GM18951 (cell line): ENCODE measurements at regions not wholly inside any gene's neighbourhood (a gene's known extent, or its start where the extent isn't known, plus 50 kb on each side); places are given as distances from the start of the nearest gene placed in this dataset.

Source experiments
- POLR2A ChIP-seq: IDR thresholded peaks from 4 replicates; pipeline ENCODE4 v1.6.1; 2011; ENCODE audit warnings: mild to moderate bottlenecking; ENCODE audit not compliant: insufficient read length, insufficient read depth; ENCODE audit errors: extremely low read depth
- in situ Hi-C: fragments of 300-500 bp; cut with MboI; formaldehyde crosslinking; loops from one replicate; pipeline ENCODE4 v1.12.0; 2022; ENCODE audit warnings: low sequenced_read_pairs, mixed read lengths, inconsistent platforms; ENCODE audit not compliant: unreplicated experiment

DNA sequence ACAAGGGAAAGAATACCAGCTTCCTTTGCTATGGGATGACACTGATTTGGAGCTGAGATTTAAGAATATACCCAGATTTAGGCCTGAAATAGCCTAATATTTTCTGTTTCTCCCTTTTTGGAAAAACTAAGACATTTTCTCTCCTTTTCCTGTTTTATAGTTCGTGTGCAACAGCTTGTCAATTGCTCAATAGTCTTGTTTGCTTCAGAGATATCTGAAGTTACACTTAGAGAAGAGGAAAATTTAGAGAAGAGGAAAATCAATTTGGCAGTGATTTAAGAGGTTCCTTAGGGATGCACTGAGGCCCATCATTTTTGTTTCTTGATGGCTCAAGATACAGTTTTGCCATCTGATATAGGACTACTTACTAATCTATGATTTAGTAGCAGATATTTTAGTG lies 398.6 kb downstream of the RFPL4B start:
- in situ Hi-C loops: no loop called here
- TF ChIP-seq POLR2A: no peak

- in situ Hi-C loops: no loop called here
- no peak for TF ChIP-seq POLR2A
Measured at GRCh38 chr6:112749673-112750072, 402.5 kb downstream of the RFPL4B start.

DNA sequence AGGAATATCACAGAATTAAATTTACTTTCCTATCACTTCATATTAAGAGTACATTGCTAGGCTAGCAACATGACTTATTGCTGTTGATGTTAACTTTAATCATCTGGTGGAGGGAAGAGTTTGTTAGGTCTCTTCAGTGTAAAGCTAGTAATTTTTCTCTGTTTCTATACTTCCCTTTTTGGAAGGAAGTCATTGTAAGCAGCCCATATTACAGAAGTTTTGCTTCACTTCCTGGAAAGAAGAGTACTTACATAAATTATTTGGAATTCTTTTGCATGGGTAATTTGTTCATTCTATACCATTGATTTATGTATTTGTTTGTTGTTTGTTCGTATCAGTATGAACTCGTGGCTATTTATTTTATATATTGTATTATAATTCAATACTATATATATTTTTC lies 405.2 kb downstream of the RFPL4B start:
- no peak for TF ChIP-seq POLR2A
- in situ Hi-C loops: no loop called here

DNA sequence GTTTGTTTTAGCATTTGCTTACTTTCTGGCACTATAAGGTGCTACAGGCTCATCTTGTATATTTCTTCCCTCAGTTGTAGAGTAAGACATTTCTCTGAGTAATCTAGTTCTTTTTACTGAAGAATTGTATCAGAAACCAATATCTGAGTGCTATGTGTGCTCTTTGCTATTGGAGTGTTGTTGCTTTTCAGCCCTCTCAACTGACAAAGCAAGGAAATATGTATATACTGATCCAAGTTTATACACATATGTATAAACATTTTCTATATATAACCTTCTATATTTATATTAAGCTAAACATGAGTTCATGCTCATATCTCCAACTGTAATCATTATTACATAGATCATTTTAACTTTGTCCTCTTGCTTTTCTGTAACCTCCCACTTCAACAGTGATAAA lies 405.7 kb downstream of the RFPL4B start:
- in situ Hi-C loops: no loop called here
- TF ChIP-seq POLR2A: no peak

DNA sequence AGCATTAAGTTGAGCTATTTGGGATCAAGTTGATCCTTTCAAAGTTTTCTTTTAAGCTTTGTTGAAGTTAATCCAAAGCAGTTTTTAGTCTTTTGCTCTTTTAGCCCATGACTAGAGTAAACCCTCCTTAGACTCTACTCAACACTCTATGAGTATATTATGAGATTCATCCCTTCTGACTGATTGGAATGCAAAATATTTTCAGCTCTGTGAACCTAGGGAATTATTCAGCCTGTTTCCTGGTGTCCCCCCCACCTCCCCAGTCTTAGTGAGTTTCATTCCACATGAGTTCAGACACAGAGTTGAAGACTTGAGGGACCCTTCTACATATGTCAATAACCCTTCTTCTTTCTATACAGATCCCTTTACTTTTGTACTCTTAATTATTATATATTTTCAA lies 413.7 kb downstream of the RFPL4B start:
- in situ Hi-C loops: no loop called here
- TF ChIP-seq POLR2A: no peak

DNA sequence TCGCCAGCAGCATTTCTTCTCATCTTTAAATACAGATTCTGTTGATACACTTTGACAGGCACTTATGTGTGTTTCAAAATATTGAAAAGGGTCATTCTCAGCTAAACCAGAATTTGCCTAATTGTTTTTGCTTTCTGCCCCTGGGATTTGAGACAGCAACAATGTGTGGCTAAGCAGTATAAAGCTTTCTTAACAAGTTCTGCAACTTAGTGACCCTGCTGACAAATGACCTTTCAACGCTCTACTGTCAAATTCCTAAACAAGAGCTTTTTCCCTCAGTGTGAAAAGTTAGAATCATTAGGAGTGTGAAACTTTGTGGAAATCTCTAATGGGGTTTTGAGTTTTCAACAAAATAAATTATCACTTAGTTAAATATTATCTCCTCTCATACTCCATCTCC lies 414.6 kb downstream of the RFPL4B start:
- in situ Hi-C loops: no loop called here
- TF ChIP-seq POLR2A: no peak

- in situ Hi-C loops: no loop called here
- TF ChIP-seq POLR2A: no peak
Measured at GRCh38 chr6:112764377-112764776, 417.2 kb downstream of the RFPL4B start.

- no peak for TF ChIP-seq POLR2A
- in situ Hi-C loops: no loop called here
Measured at GRCh38 chr6:112770308-112770707, 423.2 kb downstream of the RFPL4B start.

DNA sequence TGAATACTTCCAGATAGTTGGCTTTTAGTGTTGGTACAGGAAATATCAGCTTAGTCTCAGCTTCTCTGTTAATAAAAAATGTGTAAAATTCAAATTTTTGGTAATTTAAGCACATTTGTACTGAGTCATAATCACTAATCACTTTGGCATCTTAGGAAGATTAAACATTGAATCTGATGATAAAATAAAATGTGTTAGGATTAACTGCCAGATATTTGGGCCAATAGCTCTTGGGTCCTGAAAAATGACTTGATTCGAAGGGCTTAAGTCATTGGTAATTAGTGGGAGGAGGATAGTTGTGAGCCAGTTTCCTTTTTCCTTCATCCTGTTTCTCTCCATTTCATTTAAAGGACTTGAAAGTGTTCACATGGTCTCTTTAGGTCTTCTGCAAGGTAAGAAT lies 426.1 kb downstream of the RFPL4B start:
- in situ Hi-C loops: no loop called here
- TF ChIP-seq POLR2A: no peak

GRCh38 chr6:112774319-112774718 lies 427.2 kb downstream of the RFPL4B start:
- in situ Hi-C loops: no loop called here

DNA sequence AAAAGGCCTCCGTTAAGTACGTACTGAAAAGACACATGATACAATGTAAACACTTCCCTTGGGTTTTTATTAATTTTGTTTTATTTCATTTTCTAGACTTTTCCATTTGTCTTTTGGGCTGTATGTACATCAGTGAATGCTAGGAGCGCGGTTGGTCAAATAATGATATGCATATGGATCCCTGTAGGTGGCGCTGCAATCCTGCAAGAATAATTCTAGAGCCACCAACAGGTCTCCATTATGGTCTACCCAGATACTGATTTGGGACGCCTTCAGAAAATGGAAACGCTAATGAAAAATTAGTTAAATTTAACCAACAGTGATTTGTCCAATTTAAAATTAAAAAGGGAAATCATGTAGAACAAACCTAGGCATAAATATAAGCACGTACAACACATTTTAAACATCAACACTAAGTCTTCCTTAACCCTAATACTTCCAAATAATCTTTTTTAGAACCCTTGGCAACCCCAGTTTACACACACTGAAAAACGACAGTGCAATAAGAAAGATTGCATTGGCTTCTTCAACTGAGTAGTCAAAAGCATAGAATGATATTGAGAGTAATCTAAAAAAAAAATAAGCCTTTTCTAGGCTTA lies 433.5 kb downstream of the RFPL4B start:
- in situ Hi-C loops: loop anchor here (25.0 kb wide), 1 partner anchor 1132 kb away; no protein-coding TSS in a partner anchor
- no peak for TF ChIP-seq POLR2A

More at GRCh38 chr6:112774319-112774718, 427.2 kb downstream of the RFPL4B start:
- no peak for TF ChIP-seq POLR2A

DNA sequence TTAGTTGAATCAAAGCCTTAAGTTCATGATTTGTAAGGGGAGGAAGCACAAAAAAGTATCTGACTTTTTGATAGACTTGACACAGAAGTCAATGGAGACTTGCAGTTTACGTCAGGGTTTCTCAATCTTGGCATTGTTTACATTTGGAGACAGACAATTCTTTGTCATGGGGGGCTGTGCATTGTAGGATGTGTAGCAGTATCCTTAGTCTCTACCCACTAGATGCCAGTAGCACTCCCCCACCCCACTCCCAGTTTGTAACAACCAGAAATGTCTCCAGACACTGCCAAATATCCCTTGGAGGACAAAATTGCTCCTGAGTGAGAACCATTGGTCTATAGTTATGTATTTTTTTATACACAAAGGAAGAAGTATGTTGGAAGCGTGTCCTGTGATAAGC lies 434.1 kb downstream of the RFPL4B start:
- TF ChIP-seq POLR2A: no peak
- in situ Hi-C loops: loop anchor here (25.0 kb wide), 1 partner anchor 1131 kb away; no protein-coding TSS in a partner anchor

GRCh38 chr6:112785408-112785807 lies 438.3 kb downstream of the RFPL4B start:
- no peak for TF ChIP-seq POLR2A
- in situ Hi-C loops: loop anchor here (25.0 kb wide), 1 partner anchor 1127 kb away; no protein-coding TSS in a partner anchor

DNA sequence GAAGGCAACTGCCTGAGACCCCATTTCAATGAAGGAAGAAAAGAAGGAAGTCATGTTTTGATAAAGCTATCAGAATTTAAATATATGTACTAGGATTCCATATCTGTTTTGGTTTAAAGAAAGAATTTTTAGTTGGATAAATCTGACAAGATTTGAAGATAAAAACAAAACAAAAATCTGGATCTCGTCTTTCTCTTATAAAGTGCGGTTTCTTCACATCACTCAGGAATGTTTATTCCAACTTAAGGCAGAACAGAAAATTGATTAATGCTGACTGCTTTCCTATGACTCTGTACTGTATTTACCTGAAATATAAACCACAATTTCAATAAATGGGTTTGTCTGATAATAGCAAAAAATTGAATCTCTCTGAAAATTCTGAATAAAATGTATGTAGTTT lies 439.7 kb downstream of the RFPL4B start:
- in situ Hi-C loops: loop anchor here (25.0 kb wide), 1 partner anchor 1126 kb away; no protein-coding TSS in a partner anchor
- TF ChIP-seq POLR2A: no peak
